C4-2B (cell line): ENCODE measurements at regions not wholly inside any gene's neighbourhood (a gene's known extent, or its start where the extent isn't known, plus 50 kb on each side); places are given as distances from the start of the nearest gene placed in this dataset.
"Not testable (repeated sequence)": the region's sequence is repeated elsewhere in the genome, so short reads cannot be mapped to it uniquely, and the experiment has no call there.

ENCODE experiments used
- ZFX ChIP-seq: fragments of 450-650 bp; IDR thresholded peaks from 2 replicates; pipeline ENCODE4 v1.6.1; 2017
- TF ChIP-seq, protein P1 (sequence below): fragments of 450-650 bp; conservative IDR thresholded peaks from 2 replicates; pipeline ENCODE4 v1.5.1; 2017; ENCODE audit warnings: mild to moderate bottlenecking

DNA sequence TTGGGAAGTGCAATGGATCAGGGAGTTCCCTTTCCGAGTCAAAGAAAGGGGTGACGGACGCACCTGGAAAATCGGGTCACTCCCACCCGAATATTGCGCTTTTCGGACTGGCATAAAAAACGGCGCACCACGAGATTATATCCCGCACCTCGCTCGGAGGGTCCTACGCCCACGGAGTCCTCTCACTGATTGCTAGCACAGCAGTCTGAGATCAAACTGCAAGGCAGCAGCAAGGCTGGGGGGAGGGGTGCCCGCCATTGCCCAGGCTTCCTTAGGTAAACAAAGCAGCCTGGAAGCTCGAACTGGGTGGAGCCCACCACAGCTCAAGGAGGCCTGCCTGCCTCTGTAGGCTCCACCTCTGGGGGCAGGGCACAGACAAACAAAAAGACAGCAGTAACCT, 58.6 kb upstream of the FAM241A start:
- TF ChIP-seq, protein P1, sequence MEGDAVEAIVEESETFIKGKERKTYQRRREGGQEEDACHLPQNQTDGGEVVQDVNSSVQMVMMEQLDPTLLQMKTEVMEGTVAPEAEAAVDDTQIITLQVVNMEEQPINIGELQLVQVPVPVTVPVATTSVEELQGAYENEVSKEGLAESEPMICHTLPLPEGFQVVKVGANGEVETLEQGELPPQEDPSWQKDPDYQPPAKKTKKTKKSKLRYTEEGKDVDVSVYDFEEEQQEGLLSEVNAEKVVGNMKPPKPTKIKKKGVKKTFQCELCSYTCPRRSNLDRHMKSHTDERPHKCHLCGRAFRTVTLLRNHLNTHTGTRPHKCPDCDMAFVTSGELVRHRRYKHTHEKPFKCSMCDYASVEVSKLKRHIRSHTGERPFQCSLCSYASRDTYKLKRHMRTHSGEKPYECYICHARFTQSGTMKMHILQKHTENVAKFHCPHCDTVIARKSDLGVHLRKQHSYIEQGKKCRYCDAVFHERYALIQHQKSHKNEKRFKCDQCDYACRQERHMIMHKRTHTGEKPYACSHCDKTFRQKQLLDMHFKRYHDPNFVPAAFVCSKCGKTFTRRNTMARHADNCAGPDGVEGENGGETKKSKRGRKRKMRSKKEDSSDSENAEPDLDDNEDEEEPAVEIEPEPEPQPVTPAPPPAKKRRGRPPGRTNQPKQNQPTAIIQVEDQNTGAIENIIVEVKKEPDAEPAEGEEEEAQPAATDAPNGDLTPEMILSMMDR = not testable (repeated sequence)
- not testable (repeated sequence) for TF ChIP-seq ZFX
